HEK293 (cell line): ENCODE measurements at regions not wholly inside any gene's neighbourhood (a gene's known extent, or its start where the extent isn't known, plus 50 kb on each side); places are given as distances from the start of the nearest gene placed in this dataset.

Experiments
- CTCF ChIA-PET: fragments of 350-600 bp; formaldehyde crosslinking; extraction: SDS; loops from one replicate; lab custom pipeline; 2021; ENCODE audit warnings: antibody characterized with exemption; lab: Yijun Ruan, JAX
- POLR2A ChIA-PET: fragments of 300-600 bp; formaldehyde crosslinking; extraction: SDS; loops from one replicate; lab custom pipeline; 2020; ENCODE audit warnings: antibody characterized with exemption, inconsistent platforms; lab: Yijun Ruan, JAX
- H3K27ac ChIP-seq: fragments of 200-500 bp; sonication (Bioruptor generic); 2 replicates; pipeline ENCODE4 v1.5.1; 2014; ENCODE audit warnings: low read depth, low read length, control low read depth, inconsistent platforms; ENCODE audit errors: extremely low read depth
- H3K36me3 ChIP-seq, 2 experiments: fragments of 200-500 bp in 1 of 2; sonication (Bioruptor generic) in 1 of 2; 1 replicate in 1 of 2; 2 replicates in 1 of 2; pipeline ENCODE4 v1.5.1; 2014 to 2017; ENCODE audit warnings: inconsistent platforms in 2 of 2, low read length in 2 of 2; ENCODE audit not compliant: control insufficient read depth in 2 of 2, insufficient read depth in 1 of 2
- H3K4me1 ChIP-seq: fragments of 200-500 bp; sonication (Bioruptor generic); 2 replicates; pipeline ENCODE4 v1.5.1; 2014; ENCODE audit warnings: mild to moderate bottlenecking, low read length, inconsistent platforms; ENCODE audit not compliant: control insufficient read depth, insufficient read depth
- H3K4me3 ChIP-seq: 2 replicates; pipeline ENCODE4 v1.5.1; 2011; ENCODE audit warnings: low read depth, mild to moderate bottlenecking, control low read depth, low read length, moderate library complexity
- H3K9me3 ChIP-seq: fragments of 200-500 bp; sonication (Bioruptor generic); 2 replicates; pipeline ENCODE4 v1.5.1; 2014; ENCODE audit warnings: low read depth, low read length, inconsistent platforms; ENCODE audit not compliant: control insufficient read depth, insufficient read depth
- KLF8 ChIP-seq: fragments of 450-650 bp; formaldehyde crosslinking; IDR thresholded peaks from 2 replicates; pipeline ENCODE4 v1.5.1; 2016; ENCODE audit warnings: missing biosample characterization, missing genetic modification characterization
- MYNN ChIP-seq: fragments of 450-650 bp; formaldehyde crosslinking; IDR thresholded peaks from 2 replicates; pipeline ENCODE4 v1.5.1; 2016; ENCODE audit warnings: missing biosample characterization, missing genetic modification characterization, borderline replicate concordance
- MZF1 ChIP-seq: fragments of 450-650 bp; formaldehyde crosslinking; IDR thresholded peaks from 2 replicates; pipeline ENCODE4 v1.5.1; 2017; ENCODE audit warnings: missing biosample characterization, missing genetic modification characterization, borderline replicate concordance
- SCRT1 ChIP-seq: fragments of 450-650 bp; formaldehyde crosslinking; IDR thresholded peaks from 2 replicates; pipeline ENCODE4 v1.5.1; 2016; ENCODE audit warnings: missing biosample characterization, missing genetic modification characterization, borderline replicate concordance
- SCRT2 ChIP-seq: fragments of 450-650 bp; formaldehyde crosslinking; IDR thresholded peaks from 2 replicates; pipeline ENCODE4 v1.5.1; 2016; ENCODE audit warnings: missing biosample characterization, missing genetic modification characterization
- ZBTB17 ChIP-seq: fragments of 450-650 bp; formaldehyde crosslinking; IDR thresholded peaks from 2 replicates; pipeline ENCODE4 v1.5.1; 2016; ENCODE audit warnings: missing biosample characterization, missing genetic modification characterization
- ZBTB48 ChIP-seq: fragments of 450-650 bp; formaldehyde crosslinking; IDR thresholded peaks from 2 replicates; pipeline ENCODE4 v1.5.1; 2016; ENCODE audit warnings: missing biosample characterization, missing genetic modification characterization
- ZNF140 ChIP-seq: fragments of 450-650 bp; formaldehyde crosslinking; IDR thresholded peaks from 2 replicates; pipeline ENCODE4 v1.5.1; 2016; ENCODE audit warnings: missing biosample characterization, missing genetic modification characterization
- ZNF184 ChIP-seq: fragments of 450-650 bp; IDR thresholded peaks from 2 replicates; pipeline ENCODE4 v1.5.1; 2018; ENCODE audit warnings: missing biosample characterization, mild to moderate bottlenecking, missing genetic modification characterization
- ZNF354C ChIP-seq: fragments of 450-650 bp; formaldehyde crosslinking; IDR thresholded peaks from 2 replicates; pipeline ENCODE4 v1.5.1; 2016; ENCODE audit warnings: missing biosample characterization, missing genetic modification characterization, low read depth, borderline replicate concordance
- ZNF37A ChIP-seq: fragments of 450-650 bp; IDR thresholded peaks from 2 replicates; pipeline ENCODE4 v1.5.1; 2018; ENCODE audit warnings: missing biosample characterization, missing genetic modification characterization
- ZNF514 ChIP-seq: fragments of 450-650 bp; formaldehyde crosslinking; IDR thresholded peaks from 2 replicates; pipeline ENCODE4 v1.5.1; 2016; ENCODE audit warnings: missing biosample characterization, missing genetic modification characterization
- ZNF548 ChIP-seq: fragments of 450-650 bp; formaldehyde crosslinking; IDR thresholded peaks from 2 replicates; pipeline ENCODE4 v1.5.1; 2016; ENCODE audit warnings: missing biosample characterization, missing genetic modification characterization
- ZNF654 ChIP-seq: fragments of 450-650 bp; formaldehyde crosslinking; IDR thresholded peaks from 2 replicates; pipeline ENCODE4 v1.5.1; 2016; ENCODE audit warnings: low read depth, missing biosample characterization, missing genetic modification characterization
- ZNF707 ChIP-seq: fragments of 450-650 bp; formaldehyde crosslinking; IDR thresholded peaks from 2 replicates; pipeline ENCODE4 v1.5.1; 2016; ENCODE audit warnings: missing biosample characterization, missing genetic modification characterization
- ZSCAN16 ChIP-seq: fragments of 450-650 bp; formaldehyde crosslinking; IDR thresholded peaks from 2 replicates; pipeline ENCODE4 v1.5.1; 2016; ENCODE audit warnings: missing biosample characterization, missing genetic modification characterization
- ZXDB ChIP-seq: fragments of 450-650 bp; formaldehyde crosslinking; IDR thresholded peaks from 2 replicates; pipeline ENCODE4 v1.5.1; 2016; ENCODE audit warnings: missing biosample characterization, missing genetic modification characterization
- TF ChIP-seq, protein P1 (sequence below): fragments of 450-650 bp; formaldehyde crosslinking; IDR thresholded peaks from 2 replicates; pipeline ENCODE4 v1.5.1; 2016; ENCODE audit warnings: missing biosample characterization, missing genetic modification characterization
- TF ChIP-seq, protein P2 (sequence below): IDR thresholded peaks from 2 replicates; pipeline ENCODE4 v1.6.1; 2011; ENCODE audit warnings: mild to moderate bottlenecking, low read depth, low read length, borderline replicate concordance

- no peak for TF ChIP-seq MYNN (tag by site-specific recombination)
- TF ChIP-seq ZNF548: no peak
- TF ChIP-seq ZNF707 (tag by site-specific recombination): no peak
- TF ChIP-seq ZNF354C (tag by site-specific recombination): no peak
- no peak for TF ChIP-seq ZNF514 (tag by site-specific recombination)
These were observed 169.1 kb upstream of the SOX1 start (continued) for GRCh38 chr13:111897846-111898215.

GRCh38 chr13:111898956-111899713, 167.8 kb upstream of the SOX1 start:
- TF ChIP-seq ZNF184 (tag by site-specific recombination) (no peak), MZF1 (tag by site-specific recombination) (no peak), ZXDB (tag by site-specific recombination) (no peak), ZSCAN16 (tag by site-specific recombination) (no peak)
- TF ChIP-seq, protein P1, sequence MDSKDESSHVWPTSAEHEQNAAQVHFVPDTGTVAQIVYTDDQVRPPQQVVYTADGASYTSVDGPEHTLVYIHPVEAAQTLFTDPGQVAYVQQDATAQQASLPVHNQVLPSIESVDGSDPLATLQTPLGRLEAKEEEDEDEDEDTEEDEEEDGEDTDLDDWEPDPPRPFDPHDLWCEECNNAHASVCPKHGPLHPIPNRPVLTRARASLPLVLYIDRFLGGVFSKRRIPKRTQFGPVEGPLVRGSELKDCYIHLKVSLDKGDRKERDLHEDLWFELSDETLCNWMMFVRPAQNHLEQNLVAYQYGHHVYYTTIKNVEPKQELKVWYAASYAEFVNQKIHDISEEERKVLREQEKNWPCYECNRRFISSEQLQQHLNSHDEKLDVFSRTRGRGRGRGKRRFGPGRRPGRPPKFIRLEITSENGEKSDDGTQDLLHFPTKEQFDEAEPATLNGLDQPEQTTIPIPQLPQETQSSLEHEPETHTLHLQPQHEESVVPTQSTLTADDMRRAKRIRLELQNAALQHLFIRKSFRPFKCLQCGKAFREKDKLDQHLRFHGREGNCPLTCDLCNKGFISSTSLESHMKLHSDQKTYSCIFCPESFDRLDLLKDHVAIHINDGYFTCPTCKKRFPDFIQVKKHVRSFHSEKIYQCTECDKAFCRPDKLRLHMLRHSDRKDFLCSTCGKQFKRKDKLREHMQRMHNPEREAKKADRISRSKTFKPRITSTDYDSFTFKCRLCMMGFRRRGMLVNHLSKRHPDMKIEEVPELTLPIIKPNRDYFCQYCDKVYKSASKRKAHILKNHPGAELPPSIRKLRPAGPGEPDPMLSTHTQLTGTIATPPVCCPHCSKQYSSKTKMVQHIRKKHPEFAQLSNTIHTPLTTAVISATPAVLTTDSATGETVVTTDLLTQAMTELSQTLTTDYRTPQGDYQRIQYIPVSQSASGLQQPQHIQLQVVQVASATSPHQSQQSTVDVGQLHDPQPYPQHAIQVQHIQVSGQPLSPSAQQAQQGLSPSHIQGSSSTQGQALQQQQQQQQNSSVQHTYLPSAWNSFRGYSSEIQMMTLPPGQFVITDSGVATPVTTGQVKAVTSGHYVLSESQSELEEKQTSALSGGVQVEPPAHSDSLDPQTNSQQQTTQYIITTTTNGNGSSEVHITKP (tag by site-specific recombination): no peak
- POLR2A ChIA-PET: no interaction called here
- no peaks in the 10 kb centered on the region for H3K36me3 ChIP-seq
- H3K9me3 ChIP-seq: no peaks in the 10 kb centered on the region
- no peaks in the 10 kb centered on the region for H3K4me1 ChIP-seq
- H3K4me3 ChIP-seq: no peak overlapping the region
- H3K27ac ChIP-seq: no peak overlapping the region
- CTCF ChIA-PET: no interaction called here

GRCh38 chr13:111899714-111900389, 167.1 kb upstream of the SOX1 start:
- Histone ChIP-seq H3K27ac (no peak overlapping the region), H3K36me3 (no peaks in the 10 kb centered on the region), H3K4me3 (no peak overlapping the region), H3K9me3 (no peaks in the 10 kb centered on the region)
- CTCF ChIA-PET: no interaction called here
- TF ChIP-seq ZNF654: no peak
- no peak for TF ChIP-seq KLF8 (tag by site-specific recombination)
- TF ChIP-seq ZBTB17 (tag by site-specific recombination): no peak
- no peak for TF ChIP-seq ZNF140 (tag by site-specific recombination)
- no peak for TF ChIP-seq ZBTB48 (tag by site-specific recombination)
- TF ChIP-seq ZNF37A (tag by site-specific recombination): no peak
- 0 out of 2 replicates have a peak, but pooled peaks have one; percentile 30 for TF ChIP-seq SCRT1 (tag by site-specific recombination)
- TF ChIP-seq, protein P2, sequence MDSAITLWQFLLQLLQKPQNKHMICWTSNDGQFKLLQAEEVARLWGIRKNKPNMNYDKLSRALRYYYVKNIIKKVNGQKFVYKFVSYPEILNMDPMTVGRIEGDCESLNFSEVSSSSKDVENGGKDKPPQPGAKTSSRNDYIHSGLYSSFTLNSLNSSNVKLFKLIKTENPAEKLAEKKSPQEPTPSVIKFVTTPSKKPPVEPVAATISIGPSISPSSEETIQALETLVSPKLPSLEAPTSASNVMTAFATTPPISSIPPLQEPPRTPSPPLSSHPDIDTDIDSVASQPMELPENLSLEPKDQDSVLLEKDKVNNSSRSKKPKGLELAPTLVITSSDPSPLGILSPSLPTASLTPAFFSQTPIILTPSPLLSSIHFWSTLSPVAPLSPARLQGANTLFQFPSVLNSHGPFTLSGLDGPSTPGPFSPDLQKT: no peak
- peak; percentile 69 for TF ChIP-seq SCRT2 (tag by site-specific recombination)
- TF ChIP-seq, all 188 proteins: peak for 2
- H3K4me1 ChIP-seq: no peaks in the 10 kb centered on the region
- POLR2A ChIA-PET: no interaction called here
